ENCODE measurements at regions not wholly inside any gene's neighbourhood (a gene's known extent, or its start where the extent isn't known, plus 50 kb on each side); places are given as distances from the start of the nearest gene placed in this dataset.

GRCh38 chr4:85391071-85391470 lies 83.9 kb upstream of the ARHGAP24 start:
- Histone ChIP-seq H3K4me1 (ENCODE audit: control insufficient read depth in 5 of 5, insufficient read depth in 5 of 5, low read length in 5 of 5) (peaks cover 0 to 12% (median 4%) of the 10 kb centered on the region in 5 donors), H3K9ac (ENCODE audit: insufficient read depth in 1 of 2, low read length in 2 of 2) (no peak overlapping the region), H3K36me3 (ENCODE audit: control insufficient read depth in 4 of 4, insufficient read depth in 4 of 4, low read length in 4 of 4) (no peaks in the 10 kb centered on the region), H3K4me3 (no peak overlapping the region), H3K27me3 (ENCODE audit: control insufficient read depth in 3 of 3, insufficient read depth in 3 of 3, low read length in 2 of 3) (no peaks in the 10 kb centered on the region), H3K9me3 (ENCODE audit: control insufficient read depth in 4 of 4, insufficient read depth in 3 of 4, low read length in 3 of 4) (no peaks in the 10 kb centered on the region), H3K27ac (ENCODE audit: low read depth in 1 of 2, low read length in 1 of 2) (no peak overlapping the region)
- ATAC-seq (ENCODE audit: insufficient read depth, low FRiP score) (no peak), DNase-seq (peak in 2 of 3 donors; percentile 80 to 87)
- 73 to 83% methylated on average over 1 of the region's 1 CpG for WGBS, 2 donors
- no peak for TF ChIP-seq CTCF (IDR thresholded peaks at IDR 0.05; ENCODE audit: control extremely low read depth, extremely low read depth)

DNA sequence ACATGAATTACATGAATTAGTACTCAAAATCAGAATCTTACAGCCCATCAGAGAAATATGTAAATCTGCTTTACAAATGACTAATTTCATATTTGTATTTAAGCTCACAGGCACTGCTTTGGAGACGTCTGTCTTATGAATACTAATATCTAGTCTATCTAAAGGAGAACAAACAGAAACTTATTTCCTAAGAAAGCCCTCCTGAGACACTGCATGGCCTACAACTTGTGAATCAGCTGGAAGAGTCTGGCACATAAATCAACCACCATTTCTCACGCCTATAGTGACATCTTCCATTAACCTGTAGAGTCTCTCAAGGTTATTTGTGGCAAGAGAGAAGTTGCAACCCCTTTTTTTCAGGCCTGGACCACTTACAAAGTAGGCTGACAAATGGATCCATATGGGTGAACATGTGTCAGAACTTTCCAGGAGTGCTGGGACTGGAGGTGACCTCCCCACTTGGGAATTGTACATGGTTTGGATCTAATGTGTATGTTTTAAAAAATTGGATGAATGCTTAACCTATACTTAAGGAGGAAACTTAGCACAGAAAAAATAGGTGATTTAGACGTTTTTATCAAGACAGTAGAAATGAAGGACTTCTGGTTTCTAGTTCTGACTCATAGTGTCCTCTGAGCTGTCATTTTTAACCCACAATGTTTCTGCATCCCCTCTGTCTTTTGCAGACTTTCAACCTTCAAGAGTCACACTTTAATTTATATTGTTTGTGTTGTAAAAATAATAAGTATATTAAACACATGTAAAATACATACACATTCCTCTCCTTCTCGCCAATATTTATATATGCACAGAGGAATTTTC lies 83.2 kb upstream of the ARHGAP24 start:
- WGBS, 2 donors, result 68 to 76% methylated on average over 4 of the region's 4 CpGs
- Histone ChIP-seq H3K27me3 (ENCODE audit: control insufficient read depth in 3 of 3, insufficient read depth in 3 of 3, low read length in 2 of 3) (no peaks in the 10 kb centered on the region), H3K9ac (ENCODE audit: insufficient read depth in 1 of 2, low read length in 2 of 2) (no peak overlapping the region), H3K36me3 (ENCODE audit: control insufficient read depth in 4 of 4, insufficient read depth in 4 of 4, low read length in 4 of 4) (no peaks in the 10 kb centered on the region), H3K4me1 (ENCODE audit: control insufficient read depth in 5 of 5, insufficient read depth in 5 of 5, low read length in 5 of 5) (peaks cover 0 to 12% (median 4%) of the 10 kb centered on the region in 5 donors), H3K27ac (ENCODE audit: low read depth in 1 of 2, low read length in 1 of 2) (no peak overlapping the region), H3K4me3 (no peak overlapping the region), H3K9me3 (ENCODE audit: control insufficient read depth in 4 of 4, insufficient read depth in 3 of 4, low read length in 3 of 4) (no peaks in the 10 kb centered on the region)
- ATAC-seq (ENCODE audit: insufficient read depth, low FRiP score) (no peak), DNase-seq (no peak)
- no peak for TF ChIP-seq CTCF (IDR thresholded peaks at IDR 0.05; ENCODE audit: control extremely low read depth, extremely low read depth)

- Histone ChIP-seq H3K4me1 (ENCODE audit: control insufficient read depth in 5 of 5, insufficient read depth in 5 of 5, low read length in 5 of 5) (peaks cover 0 to 12% (median 4%) of the 10 kb centered on the region in 5 donors), H3K4me3 (no peak overlapping the region), H3K27me3 (ENCODE audit: control insufficient read depth in 3 of 3, insufficient read depth in 3 of 3, low read length in 2 of 3) (no peaks in the 10 kb centered on the region), H3K9ac (ENCODE audit: insufficient read depth in 1 of 2, low read length in 2 of 2) (no peak overlapping the region), H3K27ac (ENCODE audit: low read depth in 1 of 2, low read length in 1 of 2) (no peak overlapping the region), H3K9me3 (ENCODE audit: control insufficient read depth in 4 of 4, insufficient read depth in 3 of 4, low read length in 3 of 4) (no peaks in the 10 kb centered on the region), H3K36me3 (ENCODE audit: control insufficient read depth in 4 of 4, insufficient read depth in 4 of 4, low read length in 4 of 4) (no peaks in the 10 kb centered on the region)
- 83 to 84% methylated on average over 3 of the region's 3 CpGs for WGBS, 2 donors
- TF ChIP-seq CTCF (IDR thresholded peaks at IDR 0.05; ENCODE audit: control extremely low read depth, extremely low read depth), result no peak
- DNase-seq, result no peak
- no peak for ATAC-seq (ENCODE audit: insufficient read depth, low FRiP score)
Observed at GRCh38 chr4:85393201-85393600, 81.7 kb upstream of the ARHGAP24 start.
